Epithelial cell of esophagus (primary cell): ENCODE measurements at regions not wholly inside any gene's neighbourhood (a gene's known extent, or its start where the extent isn't known, plus 50 kb on each side); places are given as distances from the start of the nearest gene placed in this dataset.

Experiments
- DNase-seq: peaks from one replicate; pipeline ENCODE4 v3.0.0; 2010; ENCODE audit warnings: low read depth
- H3K4me3 ChIP-seq: 2 replicates; pipeline ENCODE4 v1.5.1; 2011; ENCODE audit warnings: mild to moderate bottlenecking, low read length, control low read depth
- TF ChIP-seq, protein P1 (sequence below): IDR thresholded peaks from 2 replicates; pipeline ENCODE4 v1.5.1; 2011; ENCODE audit warnings: low read depth, mild to moderate bottlenecking, low read length, control low read depth, inconsistent platforms; ENCODE audit not compliant: insufficient read depth; ENCODE audit errors: missing control alignments

DNA sequence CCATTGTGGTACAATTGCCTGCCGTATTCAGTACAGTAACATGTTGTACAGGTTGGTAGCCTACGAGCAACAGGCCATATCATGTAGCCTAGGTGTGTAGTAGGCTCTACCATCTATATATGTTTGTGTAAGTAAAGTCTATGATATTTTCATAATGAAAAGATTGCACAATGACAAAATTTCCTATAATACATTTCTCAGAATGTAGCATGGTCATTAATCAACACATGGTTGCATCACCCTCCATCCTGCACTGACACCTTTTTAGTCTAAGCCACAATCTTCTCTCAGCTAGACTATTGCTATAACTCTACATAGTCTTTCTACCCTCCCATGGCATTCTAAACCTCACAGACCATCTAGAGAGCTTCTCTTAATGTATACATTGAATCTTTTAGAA lies 158.5 kb upstream of the HMGA2 start:
- TF ChIP-seq, protein P1, sequence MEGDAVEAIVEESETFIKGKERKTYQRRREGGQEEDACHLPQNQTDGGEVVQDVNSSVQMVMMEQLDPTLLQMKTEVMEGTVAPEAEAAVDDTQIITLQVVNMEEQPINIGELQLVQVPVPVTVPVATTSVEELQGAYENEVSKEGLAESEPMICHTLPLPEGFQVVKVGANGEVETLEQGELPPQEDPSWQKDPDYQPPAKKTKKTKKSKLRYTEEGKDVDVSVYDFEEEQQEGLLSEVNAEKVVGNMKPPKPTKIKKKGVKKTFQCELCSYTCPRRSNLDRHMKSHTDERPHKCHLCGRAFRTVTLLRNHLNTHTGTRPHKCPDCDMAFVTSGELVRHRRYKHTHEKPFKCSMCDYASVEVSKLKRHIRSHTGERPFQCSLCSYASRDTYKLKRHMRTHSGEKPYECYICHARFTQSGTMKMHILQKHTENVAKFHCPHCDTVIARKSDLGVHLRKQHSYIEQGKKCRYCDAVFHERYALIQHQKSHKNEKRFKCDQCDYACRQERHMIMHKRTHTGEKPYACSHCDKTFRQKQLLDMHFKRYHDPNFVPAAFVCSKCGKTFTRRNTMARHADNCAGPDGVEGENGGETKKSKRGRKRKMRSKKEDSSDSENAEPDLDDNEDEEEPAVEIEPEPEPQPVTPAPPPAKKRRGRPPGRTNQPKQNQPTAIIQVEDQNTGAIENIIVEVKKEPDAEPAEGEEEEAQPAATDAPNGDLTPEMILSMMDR: no peak

DNA sequence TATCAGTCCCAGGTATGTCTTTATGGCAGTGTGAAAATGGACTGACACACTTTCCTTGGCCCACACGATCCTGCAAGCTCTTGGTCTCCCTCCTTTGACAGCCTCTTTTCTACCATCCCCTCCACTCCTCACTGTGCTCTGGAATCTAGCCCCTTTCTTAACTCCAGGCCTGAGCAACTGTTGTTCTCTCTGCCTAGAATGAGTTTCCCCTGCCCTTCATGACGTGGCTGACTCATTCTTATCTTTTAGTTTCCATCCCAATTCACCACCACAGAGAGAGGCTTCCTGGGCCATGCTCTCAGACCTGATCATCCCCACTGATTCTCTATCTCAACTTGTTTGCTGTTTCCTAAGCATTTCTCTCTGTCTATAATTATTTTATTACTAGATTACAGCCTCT lies 157.4 kb upstream of the HMGA2 start:
- H3K4me3 ChIP-seq: no peak overlapping the region
- peak; percentile 19 for DNase-seq
- TF ChIP-seq, protein P1: no peak

More for the DNA sequence above, 158.5 kb upstream of the HMGA2 start:
- H3K4me3 ChIP-seq: no peak overlapping the region
- peak; percentile 70 for DNase-seq

DNA sequence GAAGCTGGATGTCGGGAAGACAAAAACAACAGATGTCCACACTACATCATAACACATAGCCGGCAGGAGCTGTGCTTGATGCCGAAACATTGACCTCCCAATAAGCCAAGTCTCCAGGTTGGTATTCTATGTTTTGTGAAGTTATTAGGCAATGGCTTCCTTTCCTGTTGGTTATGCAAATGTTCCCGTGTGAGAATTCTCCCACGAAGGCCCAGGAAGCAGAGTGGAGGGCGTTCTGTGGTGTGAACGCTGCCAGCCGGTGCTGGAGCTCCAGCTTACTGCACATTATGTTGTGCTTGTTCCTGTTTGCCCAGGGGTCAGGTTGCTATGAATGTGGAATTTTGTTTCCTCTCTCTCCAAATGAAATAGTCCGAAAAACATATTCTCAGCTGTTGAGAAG lies 156.4 kb upstream of the HMGA2 start:
- no peak overlapping the region for H3K4me3 ChIP-seq
- TF ChIP-seq, protein P1: no peak
- DNase-seq: no peak

DNA sequence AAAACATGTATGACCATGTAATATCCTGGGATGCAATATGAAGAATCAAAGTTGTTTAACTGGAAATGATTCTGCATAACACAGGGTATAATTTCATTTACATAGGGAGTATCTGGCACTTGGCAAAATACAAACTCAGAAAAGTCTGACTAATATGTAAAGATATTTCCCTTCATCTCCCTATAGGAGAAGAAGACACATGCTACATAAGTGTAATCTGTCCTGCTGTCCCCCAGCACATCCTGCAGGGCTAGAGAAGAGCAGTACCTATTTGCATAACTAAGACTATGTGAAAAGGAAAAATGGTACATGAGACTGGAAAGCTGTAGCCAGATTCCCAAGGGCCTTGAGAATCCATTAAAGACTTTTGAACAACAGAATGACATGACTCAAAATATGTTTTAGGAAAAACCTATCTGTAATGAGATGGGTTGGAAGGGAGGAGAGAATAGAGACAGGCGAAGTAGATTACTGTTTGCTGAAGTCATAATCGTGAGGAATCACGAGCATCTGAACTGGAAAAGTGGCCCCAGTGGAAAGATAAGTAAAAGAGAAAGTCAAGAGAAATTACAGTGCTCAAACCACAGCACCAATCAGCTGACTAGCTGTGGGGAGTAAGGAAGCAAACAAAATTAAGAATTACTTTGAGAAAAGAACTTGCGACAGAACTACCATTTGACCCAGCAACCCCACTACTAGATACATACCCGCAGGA lies 155.1 kb upstream of the HMGA2 start:
- TF ChIP-seq, protein P1: no peak
- H3K4me3 ChIP-seq: no peak overlapping the region
- DNase-seq: peak; percentile 66

DNA sequence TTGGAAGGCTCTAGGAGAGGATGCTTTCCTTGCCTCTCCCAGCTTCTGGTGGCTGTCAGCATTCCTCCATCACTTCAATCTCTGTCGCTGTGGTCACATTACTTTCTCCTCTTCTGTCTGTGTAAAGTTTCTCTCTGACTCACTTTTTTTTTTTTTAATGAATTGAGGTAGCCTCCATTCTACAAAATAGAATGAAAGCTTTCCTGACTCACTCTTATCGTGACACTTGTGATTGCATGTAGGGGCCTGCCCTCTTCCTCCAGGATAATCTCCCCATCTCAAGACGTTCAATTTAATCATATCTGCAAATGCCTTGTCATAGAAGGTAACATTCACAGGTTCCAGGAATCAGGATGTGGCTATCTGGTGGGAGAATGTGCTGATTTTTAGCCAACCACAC lies 153.5 kb upstream of the HMGA2 start:
- DNase-seq: peak; percentile 97
- H3K4me3 ChIP-seq: no peak overlapping the region

DNA sequence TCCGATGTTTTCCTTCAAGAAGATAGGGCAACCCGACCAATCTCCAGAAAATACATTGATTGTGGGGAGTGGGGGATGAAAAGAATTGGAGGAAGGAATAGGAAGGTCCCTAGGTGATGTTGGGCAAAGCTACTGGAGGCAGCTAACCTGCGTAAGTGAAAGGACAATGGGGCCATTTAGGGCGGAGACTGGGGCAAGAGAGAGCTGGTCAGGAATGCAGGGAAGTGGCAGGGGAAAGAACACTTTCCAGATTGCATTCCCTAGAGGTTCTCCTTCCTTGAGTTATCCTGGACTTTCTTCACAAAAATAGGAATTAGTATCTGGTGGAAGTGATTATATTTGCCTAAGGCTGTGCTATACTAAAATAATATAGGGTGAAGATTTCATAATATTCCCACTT lies 151.8 kb upstream of the HMGA2 start:
- DNase-seq: peak; percentile 32
- TF ChIP-seq, protein P1: no peak
- H3K4me3 ChIP-seq: no peak overlapping the region

More for the DNA sequence above, 153.5 kb upstream of the HMGA2 start:
- TF ChIP-seq, protein P1: no peak

DNA sequence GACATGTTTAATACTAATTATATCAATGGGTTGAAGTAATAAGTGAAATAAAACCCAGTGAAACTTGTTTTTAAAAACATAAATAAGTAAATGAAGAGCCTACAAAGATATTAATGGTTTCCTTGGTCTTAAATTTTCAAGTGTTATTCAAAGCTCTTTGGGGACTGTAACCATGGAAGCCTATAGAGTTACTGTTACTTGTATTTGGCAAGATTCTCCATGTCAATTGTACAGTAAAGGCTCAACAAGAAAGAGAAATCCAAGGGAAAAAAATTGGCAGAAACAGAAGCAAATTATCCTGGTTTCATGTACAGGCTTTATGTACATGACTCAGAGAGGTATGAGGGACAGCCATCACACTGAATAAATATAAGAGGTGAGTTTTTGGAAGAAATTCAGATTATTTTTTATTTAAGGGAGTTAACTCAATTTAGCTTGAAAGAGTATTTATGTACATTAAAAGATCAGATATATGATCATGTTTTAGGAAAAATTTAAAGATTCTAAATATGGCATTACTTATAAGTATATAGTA lies 151.1 kb upstream of the HMGA2 start:
- TF ChIP-seq, protein P1: no peak
- DNase-seq: peak; percentile 27
- no peak overlapping the region for H3K4me3 ChIP-seq
